Activated CD4-positive, alpha-beta T cell treated with anti-CD3 and anti-CD28 coated beads, Interleukin-2, amount 50 U/mL, for 4 hours (primary cell): ENCODE measurements at regions not wholly inside any gene's neighbourhood (a gene's known extent, or its start where the extent isn't known, plus 50 kb on each side); places are given as distances from the start of the nearest gene placed in this dataset.
"Not testable (repeated sequence)": the region's sequence is repeated elsewhere in the genome, so short reads cannot be mapped to it uniquely, and the experiment has no call there.

Experiments used
- DNase-seq, 2 experiments: peaks; one replicate each; pipeline ENCODE4 v3.0.0-alpha.2; 2020

GRCh38 chr1:149157409-149157808 is 54.1 kb upstream of the NBPF9 start:
- DNase-seq = not testable (repeated sequence)

GRCh38 chr1:149158308-149158707 is 55.0 kb upstream of the NBPF9 start:
- not testable (repeated sequence) for DNase-seq

- DNase-seq = not testable (repeated sequence)
Measured at GRCh38 chr1:149163063-149163444, 59.7 kb upstream of the NBPF9 start.

- peak in 1 of 2 experiments; percentile 1 for DNase-seq
Measured at GRCh38 chr1:149174765-149175164, 71.4 kb upstream of the NBPF9 start.

- DNase-seq = not testable (repeated sequence)
Measured at GRCh38 chr1:149175812-149176211, 72.5 kb upstream of the NBPF9 start.

GRCh38 chr1:149176453-149177316 is 73.3 kb upstream of the NBPF9 start:
- peak; percentile 59 to 62 for DNase-seq

GRCh38 chr1:149190742-149191141 is 87.4 kb upstream of the NBPF9 start:
- not testable (repeated sequence) for DNase-seq

- DNase-seq = not testable (repeated sequence)
Measured at GRCh38 chr1:149196651-149197050, 93.3 kb upstream of the NBPF9 start.

- DNase-seq = not testable (repeated sequence)
Measured at GRCh38 chr1:149200567-149200966, 97.2 kb upstream of the NBPF9 start.

- DNase-seq = not testable (repeated sequence)
Measured at GRCh38 chr1:149202283-149202682, 98.9 kb upstream of the NBPF9 start.

GRCh38 chr1:149204396-149204795 is 101.0 kb upstream of the NBPF9 start:
- not testable (repeated sequence) for DNase-seq

GRCh38 chr1:149208836-149209235 is 105.5 kb upstream of the NBPF9 start:
- DNase-seq = not testable (repeated sequence)

GRCh38 chr1:149211757-149212420 is 108.5 kb upstream of the NBPF9 start:
- not testable (repeated sequence) for DNase-seq

- DNase-seq = not testable (repeated sequence)
Measured at GRCh38 chr1:149212946-149213345, 109.6 kb upstream of the NBPF9 start.

- not testable (repeated sequence) for DNase-seq
Measured at GRCh38 chr1:149213673-149214072, 110.3 kb upstream of the NBPF9 start.

- DNase-seq = not testable (repeated sequence)
Measured at GRCh38 chr1:149218080-149218988, 115.0 kb upstream of the NBPF9 start.

- not testable (repeated sequence) for DNase-seq
Measured at GRCh38 chr1:149219539-149219938, 116.2 kb upstream of the NBPF9 start.

- DNase-seq = not testable (repeated sequence)
Measured at GRCh38 chr1:149220463-149221074, 117.2 kb upstream of the NBPF9 start.

GRCh38 chr1:149227933-149228665 is 124.7 kb upstream of the NBPF9 start:
- not testable (repeated sequence) for DNase-seq

- not testable (repeated sequence) for DNase-seq
Measured at GRCh38 chr1:149228672-149229585, 125.6 kb upstream of the NBPF9 start.
